ENCODE measurements at regions not wholly inside any gene's neighbourhood (a gene's known extent, or its start where the extent isn't known, plus 50 kb on each side); places are given as distances from the start of the nearest gene placed in this dataset.

DNA sequence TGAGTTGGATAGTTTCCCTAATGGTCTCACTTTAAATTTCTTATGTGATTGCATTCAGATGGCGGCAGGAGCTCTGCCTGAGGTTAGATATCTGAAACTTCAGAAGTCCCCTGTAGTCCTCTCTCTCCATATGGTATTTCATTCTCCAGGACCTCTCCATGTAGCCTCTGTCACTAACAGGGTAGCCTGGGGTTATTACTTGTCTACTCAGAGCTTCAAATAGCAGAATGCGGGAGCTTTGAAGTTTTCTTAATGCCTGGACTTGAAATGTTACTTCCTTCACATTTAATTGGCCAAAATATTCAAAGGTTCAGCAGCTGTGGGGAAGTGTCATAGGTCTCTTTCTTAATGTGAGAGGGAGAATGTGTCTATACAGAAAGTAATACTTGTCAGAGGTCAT, 1370.4 kb downstream of the GRIK2 start:
- TF ChIP-seq, protein P1, sequence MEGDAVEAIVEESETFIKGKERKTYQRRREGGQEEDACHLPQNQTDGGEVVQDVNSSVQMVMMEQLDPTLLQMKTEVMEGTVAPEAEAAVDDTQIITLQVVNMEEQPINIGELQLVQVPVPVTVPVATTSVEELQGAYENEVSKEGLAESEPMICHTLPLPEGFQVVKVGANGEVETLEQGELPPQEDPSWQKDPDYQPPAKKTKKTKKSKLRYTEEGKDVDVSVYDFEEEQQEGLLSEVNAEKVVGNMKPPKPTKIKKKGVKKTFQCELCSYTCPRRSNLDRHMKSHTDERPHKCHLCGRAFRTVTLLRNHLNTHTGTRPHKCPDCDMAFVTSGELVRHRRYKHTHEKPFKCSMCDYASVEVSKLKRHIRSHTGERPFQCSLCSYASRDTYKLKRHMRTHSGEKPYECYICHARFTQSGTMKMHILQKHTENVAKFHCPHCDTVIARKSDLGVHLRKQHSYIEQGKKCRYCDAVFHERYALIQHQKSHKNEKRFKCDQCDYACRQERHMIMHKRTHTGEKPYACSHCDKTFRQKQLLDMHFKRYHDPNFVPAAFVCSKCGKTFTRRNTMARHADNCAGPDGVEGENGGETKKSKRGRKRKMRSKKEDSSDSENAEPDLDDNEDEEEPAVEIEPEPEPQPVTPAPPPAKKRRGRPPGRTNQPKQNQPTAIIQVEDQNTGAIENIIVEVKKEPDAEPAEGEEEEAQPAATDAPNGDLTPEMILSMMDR (IDR thresholded peaks at IDR 0.05) = no peak
- TF ChIP-seq POLR2A (IDR thresholded peaks at IDR 0.05; ENCODE audit: low read depth) = no peak

Measured in esophagus muscularis mucosa (tissue), 3 donors.